Testis (tissue), 2 donors: ENCODE measurements at regions not wholly inside any gene's neighbourhood (a gene's known extent, or its start where the extent isn't known, plus 50 kb on each side); places are given as distances from the start of the nearest gene placed in this dataset.

Experiments
- CTCF ChIP-seq, 3 experiments: fragments of 450-650 bp in 2 of 3; fragments of 200-600 bp in 1 of 3; sonication (generic) in 1 of 3; IDR thresholded peaks; one replicate each; pipeline ENCODE4 v1.5.1; 2016 to 2019; ENCODE audit warnings: antibody characterized with exemption in 3 of 3, mild to moderate bottlenecking in 2 of 3, moderate library complexity in 1 of 3
- POLR2A ChIP-seq: fragments of 450-650 bp; IDR thresholded peaks from one replicate; pipeline ENCODE4 v1.6.1; 2017; ENCODE audit warnings: antibody characterized with exemption, mild to moderate bottlenecking, moderate library complexity

- TF ChIP-seq CTCF (IDR thresholded peaks at IDR 0.05) (no peak), POLR2A (no peak)
Measured at GRCh38 chr1:95408507-95409136, 174.6 kb downstream of the RWDD3 start.
